Esophagus muscularis mucosa (tissue), 3 donors: ENCODE measurements at regions not wholly inside any gene's neighbourhood (a gene's known extent, or its start where the extent isn't known, plus 50 kb on each side); places are given as distances from the start of the nearest gene placed in this dataset.

Experiments used
- CTCF ChIP-seq, 3 experiments: fragments of 200-600 bp in 2 of 3; fragments of 450-650 bp in 1 of 3; sonication (generic) in 2 of 3; IDR thresholded peaks; one replicate each; pipeline ENCODE4 v1.5.1; 2017 to 2019; ENCODE audit warnings: antibody characterized with exemption in 3 of 3, mild to moderate bottlenecking in 2 of 3, moderate library complexity in 1 of 3
- POLR2A ChIP-seq: fragments of 450-650 bp; IDR thresholded peaks from one replicate; pipeline ENCODE4 v1.6.1; 2017; ENCODE audit warnings: antibody characterized with exemption, moderate library complexity, mild to moderate bottlenecking, low read depth

GRCh38 chr2:11090187-11090586 lies 65.1 kb upstream of the SLC66A3 start:
- TF ChIP-seq POLR2A (no peak), CTCF (IDR thresholded peaks at IDR 0.05) (no peak)
